ENCODE measurements at regions not wholly inside any gene's neighbourhood (a gene's known extent, or its start where the extent isn't known, plus 50 kb on each side); places are given as distances from the start of the nearest gene placed in this dataset.

DNA sequence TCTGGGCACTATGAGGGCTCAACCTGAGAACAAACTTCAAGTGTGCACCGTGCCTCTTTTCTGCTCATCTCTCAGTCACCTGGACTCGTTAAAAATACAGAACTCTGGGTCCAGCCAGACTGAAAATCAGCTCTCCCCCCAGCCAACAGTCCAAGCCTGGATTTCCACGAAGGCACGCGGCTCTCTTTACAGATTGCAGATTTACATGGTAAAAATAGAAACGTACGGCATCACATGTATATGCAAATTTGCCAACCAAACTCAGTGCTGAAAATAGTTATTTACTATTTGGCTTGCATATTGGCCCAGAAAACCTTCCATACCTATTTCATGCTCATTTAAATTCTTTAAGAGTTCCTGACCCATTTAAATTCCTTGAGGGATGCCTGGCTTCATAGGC lies 315.8 kb downstream of the MAF start:
- CTCF ChIA-PET, result no interaction called here
- H3K79me1 ChIP-seq (ENCODE audit: low read depth in 1 of 2, low read length in 2 of 2), result no peaks in the 10 kb centered on the region
- TF ChIP-seq BHLHE40 (IDR thresholded peaks at IDR 0.05; ENCODE audit: low read depth, low read length) (no peak), MAZ (IDR thresholded peaks at IDR 0.05; ENCODE audit: borderline replicate concordance, low read depth, low read length) (no peak), RCOR1 (IDR thresholded peaks at IDR 0.05; ENCODE audit: insufficient replicate concordance, low read length) (no peak), CHD1 (IDR thresholded peaks at IDR 0.05; ENCODE audit: low read depth, low read length) (no peak), MXI1 (IDR thresholded peaks at IDR 0.05; ENCODE audit: borderline replicate concordance, low read depth, low read length) (no peak), FOS (IDR thresholded peaks at IDR 0.05; ENCODE audit: low read depth, low read length) (no peak), SMC3 (IDR thresholded peaks at IDR 0.05; ENCODE audit: low read depth, low read length) (no peak), RAD21 (IDR thresholded peaks at IDR 0.05; ENCODE audit: low read length) (no peak), RFX5 (IDR thresholded peaks at IDR 0.05; ENCODE audit: low read depth, low read length) (no peak), NFE2L2 (IDR thresholded peaks at IDR 0.05; ENCODE audit: low read depth, low read length) (no peak), MAFK (IDR thresholded peaks at IDR 0.05; ENCODE audit: low read depth, low read length) (no peak), CEBPB (IDR thresholded peaks at IDR 0.05; ENCODE audit: low read depth, low read length) (no peak), POLR2A (IDR thresholded peaks at IDR 0.05; ENCODE audit: low read depth, low read length) (no peak)
- TF ChIP-seq, protein P1, sequence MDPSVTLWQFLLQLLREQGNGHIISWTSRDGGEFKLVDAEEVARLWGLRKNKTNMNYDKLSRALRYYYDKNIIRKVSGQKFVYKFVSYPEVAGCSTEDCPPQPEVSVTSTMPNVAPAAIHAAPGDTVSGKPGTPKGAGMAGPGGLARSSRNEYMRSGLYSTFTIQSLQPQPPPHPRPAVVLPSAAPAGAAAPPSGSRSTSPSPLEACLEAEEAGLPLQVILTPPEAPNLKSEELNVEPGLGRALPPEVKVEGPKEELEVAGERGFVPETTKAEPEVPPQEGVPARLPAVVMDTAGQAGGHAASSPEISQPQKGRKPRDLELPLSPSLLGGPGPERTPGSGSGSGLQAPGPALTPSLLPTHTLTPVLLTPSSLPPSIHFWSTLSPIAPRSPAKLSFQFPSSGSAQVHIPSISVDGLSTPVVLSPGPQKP (IDR thresholded peaks at IDR 0.05; ENCODE audit: borderline replicate concordance, low read depth, low read length), result no peak
- TF ChIP-seq, protein P2, sequence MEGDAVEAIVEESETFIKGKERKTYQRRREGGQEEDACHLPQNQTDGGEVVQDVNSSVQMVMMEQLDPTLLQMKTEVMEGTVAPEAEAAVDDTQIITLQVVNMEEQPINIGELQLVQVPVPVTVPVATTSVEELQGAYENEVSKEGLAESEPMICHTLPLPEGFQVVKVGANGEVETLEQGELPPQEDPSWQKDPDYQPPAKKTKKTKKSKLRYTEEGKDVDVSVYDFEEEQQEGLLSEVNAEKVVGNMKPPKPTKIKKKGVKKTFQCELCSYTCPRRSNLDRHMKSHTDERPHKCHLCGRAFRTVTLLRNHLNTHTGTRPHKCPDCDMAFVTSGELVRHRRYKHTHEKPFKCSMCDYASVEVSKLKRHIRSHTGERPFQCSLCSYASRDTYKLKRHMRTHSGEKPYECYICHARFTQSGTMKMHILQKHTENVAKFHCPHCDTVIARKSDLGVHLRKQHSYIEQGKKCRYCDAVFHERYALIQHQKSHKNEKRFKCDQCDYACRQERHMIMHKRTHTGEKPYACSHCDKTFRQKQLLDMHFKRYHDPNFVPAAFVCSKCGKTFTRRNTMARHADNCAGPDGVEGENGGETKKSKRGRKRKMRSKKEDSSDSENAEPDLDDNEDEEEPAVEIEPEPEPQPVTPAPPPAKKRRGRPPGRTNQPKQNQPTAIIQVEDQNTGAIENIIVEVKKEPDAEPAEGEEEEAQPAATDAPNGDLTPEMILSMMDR (conservative IDR thresholded peaks at IDR 0.05; ENCODE audit: low read depth, low read length), result no peak
- TF ChIP-seq, protein P3, sequence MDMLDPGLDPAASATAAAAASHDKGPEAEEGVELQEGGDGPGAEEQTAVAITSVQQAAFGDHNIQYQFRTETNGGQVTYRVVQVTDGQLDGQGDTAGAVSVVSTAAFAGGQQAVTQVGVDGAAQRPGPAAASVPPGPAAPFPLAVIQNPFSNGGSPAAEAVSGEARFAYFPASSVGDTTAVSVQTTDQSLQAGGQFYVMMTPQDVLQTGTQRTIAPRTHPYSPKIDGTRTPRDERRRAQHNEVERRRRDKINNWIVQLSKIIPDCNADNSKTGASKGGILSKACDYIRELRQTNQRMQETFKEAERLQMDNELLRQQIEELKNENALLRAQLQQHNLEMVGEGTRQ (IDR thresholded peaks at IDR 0.05; ENCODE audit: low read depth, low read length), result no peak
- no peak overlapping the region for H3K23ac ChIP-seq (ENCODE audit: low read depth, low read length)
- no peak overlapping the region for H2BK15ac ChIP-seq (ENCODE audit: low read depth, low read length)
- H3K56ac ChIP-seq (ENCODE audit: extremely low read depth, insufficient read depth, low read length), result no peak overlapping the region
- H3K27ac ChIP-seq (ENCODE audit: insufficient read depth, low read length), result no peak overlapping the region
- H2AK9ac ChIP-seq (replicated peaks; ENCODE audit: low read depth, low read length, poor library complexity), result no peak overlapping the region
- in situ Hi-C loops (cut with MboI; ENCODE audit: low sequenced_read_pairs) (no loop called here), dilution Hi-C loops (cut with HindIII; ENCODE audit: low sequenced_read_pairs, unreplicated experiment) (no loop called here), intact Hi-C loops (cut with micrococcal nuclease) (no loop called here)
- no TSS peak for BruUV-seq (replicated peaks)
- ATAC-seq (ENCODE audit: low read depth) (no peak), DNase-seq (no peak)
- no peaks in the 10 kb centered on the region for H3K4me1 ChIP-seq (ENCODE audit: control insufficient read depth, insufficient read depth, low read length)
- no peaks in the 10 kb centered on the region for H3K27me3 ChIP-seq (ENCODE audit: control insufficient read depth, insufficient read depth, low read length)
- WGBS, 2 experiments (ENCODE audit: extremely low coverage in 2 of 2, insufficient read length in 1 of 2), result no CpG with 5 or more reads among the region's 7 CpGs
- no peak overlapping the region for H2BK120ac ChIP-seq (ENCODE audit: low read depth, low read length)
- H2BK20ac ChIP-seq (ENCODE audit: low read depth, low read length), result no peak overlapping the region
- H3K4ac ChIP-seq (ENCODE audit: low read depth, low read length), result no peak overlapping the region
- no peak overlapping the region for H2AK5ac ChIP-seq (ENCODE audit: low read depth, low read length)
- no peak overlapping the region for H2BK5ac ChIP-seq (ENCODE audit: low read depth, low read length, poor library complexity, severe bottlenecking)
- no peak overlapping the region for H4K91ac ChIP-seq (ENCODE audit: insufficient read depth, low read depth, low read length)
- H3K4me2 ChIP-seq (ENCODE audit: low read depth, low read length), result no peak overlapping the region
- no peak overlapping the region for H4K8ac ChIP-seq (ENCODE audit: low read depth in 2 of 2, low read length in 2 of 2)
- no peak overlapping the region for H3K18ac ChIP-seq (ENCODE audit: low read depth, low read length)
- POLR2A ChIA-PET (ENCODE audit: unreplicated experiment), result no interaction called here
- no peak overlapping the region for H2AFZ ChIP-seq (replicated peaks; ENCODE audit: low read length, poor library complexity)
- no peak overlapping the region for H4K5ac ChIP-seq (ENCODE audit: low read depth, low read length)
- H3K9me3 ChIP-seq (ENCODE audit: control insufficient read depth, insufficient read depth, low read length), result peaks cover 24% of the 10 kb centered on the region
- no peak overlapping the region for H3K4me3 ChIP-seq (ENCODE audit: insufficient read depth, low read depth, low read length)
- H3K9ac ChIP-seq (ENCODE audit: low read depth, low read length), result no peak overlapping the region
- no peaks in the 10 kb centered on the region for H3K9me1 ChIP-seq (ENCODE audit: insufficient read depth, low read length)
- H4K20me1 ChIP-seq (ENCODE audit: insufficient read depth, low read length), result no peaks in the 10 kb centered on the region
- H3K36me3 ChIP-seq (ENCODE audit: control insufficient read depth, insufficient read depth, low read length), result no peaks in the 10 kb centered on the region
- no peak overlapping the region for H3K14ac ChIP-seq (replicated peaks; ENCODE audit: low read depth, low read length)
